SK-N-SH treated with all-trans-retinoic acid at 6 μM for 48 hours (cell line): ENCODE measurements at regions not wholly inside any gene's neighbourhood (a gene's known extent, or its start where the extent isn't known, plus 50 kb on each side); places are given as distances from the start of the nearest gene placed in this dataset.

ENCODE experiments used
- ARNTL ChIP-seq: fragments of 450-650 bp; formaldehyde crosslinking; IDR thresholded peaks from 2 replicates; pipeline ENCODE4 v1.5.0; 2020; ENCODE audit warnings: low read depth, mild to moderate bottlenecking, moderate library complexity, borderline replicate concordance
- BACH2 ChIP-seq: fragments of 250-450 bp; sonication (Bioruptor Pico); IDR thresholded peaks from 2 replicates; pipeline ENCODE4 v1.9.0; 2021; ENCODE audit warnings: mild to moderate bottlenecking, borderline replicate concordance
- CSDC2 ChIP-seq: fragments of 250-450 bp; sonication (Bioruptor Pico); IDR thresholded peaks from 2 replicates; pipeline ENCODE4 v1.5.0; 2020; ENCODE audit warnings: mild to moderate bottlenecking, moderate library complexity
- OSR1 ChIP-seq: fragments of 250-450 bp; sonication (Bioruptor Pico); IDR thresholded peaks from 2 replicates; pipeline ENCODE4 v1.8.0; 2022; ENCODE audit warnings: moderate library complexity, mild to moderate bottlenecking, inconsistent platforms
- PPARA ChIP-seq: fragments of 250-450 bp; sonication (Bioruptor Pico); IDR thresholded peaks from 2 replicates; pipeline ENCODE4 v1.5.0; 2020; ENCODE audit warnings: mild to moderate bottlenecking, borderline replicate concordance
- RARB ChIP-seq: fragments of 250-450 bp; sonication (Bioruptor Pico); IDR thresholded peaks from 2 replicates; pipeline ENCODE4 v1.8.0; 2021; ENCODE audit warnings: mild to moderate bottlenecking, moderate library complexity
- TCF4 ChIP-seq: fragments of 250-450 bp; sonication (Bioruptor Pico); IDR thresholded peaks from 2 replicates; pipeline ENCODE4 v1.8.0; 2021; ENCODE audit warnings: mild to moderate bottlenecking, moderate library complexity, borderline replicate concordance
- TOX ChIP-seq: fragments of 250-450 bp; sonication (Bioruptor Pico); IDR thresholded peaks from 2 replicates; pipeline ENCODE4 v1.8.0; 2021; ENCODE audit warnings: mild to moderate bottlenecking, moderate library complexity, borderline replicate concordance
- ZNF8 ChIP-seq: fragments of 450-650 bp; formaldehyde crosslinking; IDR thresholded peaks from 2 replicates; pipeline ENCODE4 v1.5.0; 2020; ENCODE audit warnings: mild to moderate bottlenecking, moderate library complexity
- TF ChIP-seq, protein P1 (sequence below): fragments of 250-450 bp; sonication (Bioruptor Pico); IDR thresholded peaks from 2 replicates; pipeline ENCODE4 v1.5.1; 2021; ENCODE audit warnings: mild to moderate bottlenecking, moderate library complexity
- TF ChIP-seq, protein P2 (sequence below): fragments of 250-450 bp; sonication (Bioruptor Pico); IDR thresholded peaks from 2 replicates; pipeline ENCODE4 v1.8.0; 2021; ENCODE audit warnings: low read depth, mild to moderate bottlenecking, moderate library complexity, borderline replicate concordance
- TF ChIP-seq, protein P3 (sequence below): fragments of 250-450 bp; sonication (Bioruptor Pico); IDR thresholded peaks from 2 replicates; pipeline ENCODE4 v1.8.0; 2020; ENCODE audit warnings: mild to moderate bottlenecking, moderate library complexity, borderline replicate concordance

DNA sequence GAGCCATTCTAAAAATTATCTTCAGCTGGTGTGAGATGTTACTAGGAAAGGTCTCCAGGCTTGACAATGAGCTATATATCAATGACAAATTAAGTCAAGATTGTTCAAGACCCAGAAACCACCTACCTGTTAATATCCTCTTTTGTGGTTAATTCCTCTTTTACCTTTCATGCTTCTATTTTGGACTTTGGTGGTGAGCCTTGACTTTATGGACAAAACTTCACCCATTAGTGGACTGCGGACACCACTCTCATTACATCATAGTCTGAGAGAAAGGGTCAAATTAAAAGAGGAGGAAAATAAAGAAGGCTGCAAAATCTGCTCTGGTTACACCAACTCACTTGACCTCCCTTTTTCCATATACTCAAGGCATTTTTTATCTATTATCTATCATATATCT is 271.5 kb upstream of the TTC14 start:
- TF ChIP-seq, protein P1, sequence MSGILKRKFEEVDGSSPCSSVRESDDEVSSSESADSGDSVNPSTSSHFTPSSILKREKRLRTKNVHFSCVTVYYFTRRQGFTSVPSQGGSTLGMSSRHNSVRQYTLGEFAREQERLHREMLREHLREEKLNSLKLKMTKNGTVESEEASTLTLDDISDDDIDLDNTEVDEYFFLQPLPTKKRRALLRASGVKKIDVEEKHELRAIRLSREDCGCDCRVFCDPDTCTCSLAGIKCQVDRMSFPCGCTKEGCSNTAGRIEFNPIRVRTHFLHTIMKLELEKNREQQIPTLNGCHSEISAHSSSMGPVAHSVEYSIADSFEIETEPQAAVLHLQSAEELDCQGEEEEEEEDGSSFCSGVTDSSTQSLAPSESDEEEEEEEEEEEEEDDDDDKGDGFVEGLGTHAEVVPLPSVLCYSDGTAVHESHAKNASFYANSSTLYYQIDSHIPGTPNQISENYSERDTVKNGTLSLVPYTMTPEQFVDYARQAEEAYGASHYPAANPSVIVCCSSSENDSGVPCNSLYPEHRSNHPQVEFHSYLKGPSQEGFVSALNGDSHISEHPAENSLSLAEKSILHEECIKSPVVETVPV (CRISPR knock-in tag), result no peak
- TF ChIP-seq TOX (no peak), OSR1 (CRISPR knock-in tag) (no peak), BACH2 (CRISPR knock-in tag) (no peak), RARB (no peak), ARNTL (CRISPR knock-in tag) (no peak), PPARA (no peak), ZNF8 (CRISPR knock-in tag) (no peak), TCF4 (CRISPR knock-in tag) (no peak), CSDC2 (CRISPR knock-in tag) (no peak)
- TF ChIP-seq, protein P2, sequence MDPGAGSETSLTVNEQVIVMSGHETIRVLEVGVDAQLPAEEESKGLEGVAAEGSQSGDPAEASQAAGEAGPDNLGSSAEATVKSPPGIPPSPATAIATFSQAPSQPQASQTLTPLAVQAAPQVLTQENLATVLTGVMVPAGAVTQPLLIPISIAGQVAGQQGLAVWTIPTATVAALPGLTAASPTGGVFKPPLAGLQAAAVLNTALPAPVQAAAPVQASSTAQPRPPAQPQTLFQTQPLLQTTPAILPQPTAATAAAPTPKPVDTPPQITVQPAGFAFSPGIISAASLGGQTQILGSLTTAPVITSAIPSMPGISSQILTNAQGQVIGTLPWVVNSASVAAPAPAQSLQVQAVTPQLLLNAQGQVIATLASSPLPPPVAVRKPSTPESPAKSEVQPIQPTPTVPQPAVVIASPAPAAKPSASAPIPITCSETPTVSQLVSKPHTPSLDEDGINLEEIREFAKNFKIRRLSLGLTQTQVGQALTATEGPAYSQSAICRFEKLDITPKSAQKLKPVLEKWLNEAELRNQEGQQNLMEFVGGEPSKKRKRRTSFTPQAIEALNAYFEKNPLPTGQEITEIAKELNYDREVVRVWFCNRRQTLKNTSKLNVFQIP (CRISPR knock-in tag), result no peak
- TF ChIP-seq, protein P3, sequence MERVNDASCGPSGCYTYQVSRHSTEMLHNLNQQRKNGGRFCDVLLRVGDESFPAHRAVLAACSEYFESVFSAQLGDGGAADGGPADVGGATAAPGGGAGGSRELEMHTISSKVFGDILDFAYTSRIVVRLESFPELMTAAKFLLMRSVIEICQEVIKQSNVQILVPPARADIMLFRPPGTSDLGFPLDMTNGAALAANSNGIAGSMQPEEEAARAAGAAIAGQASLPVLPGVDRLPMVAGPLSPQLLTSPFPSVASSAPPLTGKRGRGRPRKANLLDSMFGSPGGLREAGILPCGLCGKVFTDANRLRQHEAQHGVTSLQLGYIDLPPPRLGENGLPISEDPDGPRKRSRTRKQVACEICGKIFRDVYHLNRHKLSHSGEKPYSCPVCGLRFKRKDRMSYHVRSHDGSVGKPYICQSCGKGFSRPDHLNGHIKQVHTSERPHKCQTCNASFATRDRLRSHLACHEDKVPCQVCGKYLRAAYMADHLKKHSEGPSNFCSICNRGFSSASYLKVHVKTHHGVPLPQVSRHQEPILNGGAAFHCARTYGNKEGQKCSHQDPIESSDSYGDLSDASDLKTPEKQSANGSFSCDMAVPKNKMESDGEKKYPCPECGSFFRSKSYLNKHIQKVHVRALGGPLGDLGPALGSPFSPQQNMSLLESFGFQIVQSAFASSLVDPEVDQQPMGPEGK (CRISPR knock-in tag), result no peak
